C4-2B (cell line): ENCODE measurements at regions not wholly inside any gene's neighbourhood (a gene's known extent, or its start where the extent isn't known, plus 50 kb on each side); places are given as distances from the start of the nearest gene placed in this dataset.

Source experiments
- ZFX ChIP-seq: fragments of 450-650 bp; IDR thresholded peaks from 2 replicates; pipeline ENCODE4 v1.6.1; 2017
- TF ChIP-seq, protein P1 (sequence below): fragments of 450-650 bp; conservative IDR thresholded peaks from 2 replicates; pipeline ENCODE4 v1.5.1; 2017; ENCODE audit warnings: mild to moderate bottlenecking

DNA sequence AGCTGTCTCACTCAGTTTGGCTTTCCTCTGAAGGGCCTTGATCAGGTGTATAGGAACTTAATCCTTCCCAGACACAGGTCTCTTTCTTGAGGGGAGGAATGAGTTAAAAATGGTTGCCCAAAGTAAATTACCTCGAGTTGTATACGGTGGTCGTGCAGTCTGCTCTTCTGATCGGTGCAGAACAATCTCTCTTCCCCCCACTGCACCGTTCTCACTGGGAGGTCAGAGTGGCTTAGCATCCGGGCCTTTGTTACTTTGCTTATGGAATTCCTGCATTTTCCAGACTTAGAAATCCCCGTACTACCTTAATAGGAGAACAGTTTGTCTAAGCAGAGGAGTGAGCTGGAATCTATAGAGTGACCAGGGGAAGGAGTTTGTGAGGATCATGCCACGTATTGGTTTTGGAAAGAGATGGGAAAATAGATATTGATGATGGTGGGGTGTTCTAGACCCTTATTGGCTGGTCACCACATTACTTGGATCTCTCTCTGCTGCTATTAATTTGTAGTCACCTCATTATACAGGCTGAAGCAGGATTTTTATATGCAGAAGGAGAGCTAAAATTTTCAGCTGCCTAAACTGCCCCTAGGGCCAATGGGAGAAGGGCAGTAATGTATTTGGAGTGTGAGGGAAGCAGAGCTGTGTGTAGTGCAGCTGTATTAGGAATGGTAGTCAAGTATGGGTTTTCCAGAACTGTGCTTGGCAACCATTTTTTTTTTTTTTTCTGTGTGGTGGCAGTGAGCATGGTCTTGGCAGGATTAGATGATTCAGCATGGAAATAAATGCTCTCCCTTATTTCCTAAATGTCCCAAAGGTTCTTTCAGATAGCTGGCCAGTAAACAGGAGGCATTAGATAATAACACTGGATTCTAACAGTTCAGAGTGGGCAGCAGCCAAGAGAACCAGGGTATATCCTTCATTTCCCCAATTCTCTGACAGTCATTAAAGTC is 81.5 kb downstream of the NDUFS5 start:
- TF ChIP-seq, protein P1, sequence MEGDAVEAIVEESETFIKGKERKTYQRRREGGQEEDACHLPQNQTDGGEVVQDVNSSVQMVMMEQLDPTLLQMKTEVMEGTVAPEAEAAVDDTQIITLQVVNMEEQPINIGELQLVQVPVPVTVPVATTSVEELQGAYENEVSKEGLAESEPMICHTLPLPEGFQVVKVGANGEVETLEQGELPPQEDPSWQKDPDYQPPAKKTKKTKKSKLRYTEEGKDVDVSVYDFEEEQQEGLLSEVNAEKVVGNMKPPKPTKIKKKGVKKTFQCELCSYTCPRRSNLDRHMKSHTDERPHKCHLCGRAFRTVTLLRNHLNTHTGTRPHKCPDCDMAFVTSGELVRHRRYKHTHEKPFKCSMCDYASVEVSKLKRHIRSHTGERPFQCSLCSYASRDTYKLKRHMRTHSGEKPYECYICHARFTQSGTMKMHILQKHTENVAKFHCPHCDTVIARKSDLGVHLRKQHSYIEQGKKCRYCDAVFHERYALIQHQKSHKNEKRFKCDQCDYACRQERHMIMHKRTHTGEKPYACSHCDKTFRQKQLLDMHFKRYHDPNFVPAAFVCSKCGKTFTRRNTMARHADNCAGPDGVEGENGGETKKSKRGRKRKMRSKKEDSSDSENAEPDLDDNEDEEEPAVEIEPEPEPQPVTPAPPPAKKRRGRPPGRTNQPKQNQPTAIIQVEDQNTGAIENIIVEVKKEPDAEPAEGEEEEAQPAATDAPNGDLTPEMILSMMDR = no peak
- no peak for TF ChIP-seq ZFX
